Sigmoid colon (tissue), 6 donors: ENCODE measurements at regions not wholly inside any gene's neighbourhood (a gene's known extent, or its start where the extent isn't known, plus 50 kb on each side); places are given as distances from the start of the nearest gene placed in this dataset.

Experiments used
- DNase-seq: peaks from one replicate; pipeline ENCODE4 v3.0.0-alpha.2; 2019
- H3K27ac ChIP-seq, 4 donors: fragments of 200-600 bp; sonication (generic); one replicate each; pipeline ENCODE4 v1.5.1; 2016 to 2019; ENCODE audit warnings: mild to moderate bottlenecking in 1 of 4
- H3K27me3 ChIP-seq, 3 donors: fragments of 200-600 bp; sonication (generic); one replicate each; pipeline ENCODE4 v1.5.1; 2019; ENCODE audit warnings: mild to moderate bottlenecking in 1 of 3
- H3K36me3 ChIP-seq, 4 donors: fragments of 200-600 bp; sonication (generic); one replicate each; pipeline ENCODE4 v1.5.1; 2016 to 2019
- H3K4me1 ChIP-seq, 4 donors: fragments of 200-600 bp; sonication (generic); one replicate each; pipeline ENCODE4 v1.5.1; 2017 to 2019
- H3K4me3 ChIP-seq, 4 donors: fragments of 200-600 bp; sonication (generic); one replicate each; pipeline ENCODE4 v1.5.1; 2017 to 2019; ENCODE audit warnings: mild to moderate bottlenecking in 2 of 4, moderate library complexity in 1 of 4
- H3K9me3 ChIP-seq, 4 donors: fragments of 200-600 bp in 3 of 4; sonication (generic) in 3 of 4; one replicate each; pipeline versions ENCODE4 v1.5.1 to v1.6.1; 2013 to 2019
- CTCF ChIP-seq, 4 experiments: fragments of 450-650 bp in 3 of 4; fragments of 200-600 bp in 1 of 4; IDR thresholded peaks; one replicate each; pipeline ENCODE4 v1.5.1; 2016 to 2019; ENCODE audit warnings: antibody characterized with exemption in 4 of 4, mild to moderate bottlenecking in 3 of 4, moderate library complexity in 2 of 4
- EP300 ChIP-seq, 4 donors: sonication (generic); formaldehyde crosslinking; IDR thresholded peaks; one replicate each; pipeline ENCODE4 v1.6.1; 2017; ENCODE audit warnings: antibody characterized with exemption in 4 of 4
- POLR2A ChIP-seq, 2 donors: fragments of 450-650 bp; IDR thresholded peaks; one replicate each; pipeline ENCODE4 v1.6.1; 2016; ENCODE audit warnings: antibody characterized with exemption in 2 of 2, mild to moderate bottlenecking in 2 of 2, moderate library complexity in 2 of 2
- POLR2AphosphoS5 ChIP-seq, 4 donors: sonication (generic); formaldehyde crosslinking; IDR thresholded peaks; one replicate each; pipeline ENCODE4 v1.6.1; 2017; ENCODE audit warnings: antibody characterized with exemption in 4 of 4
- WGBS, 2 donors: extraction: QIAGEN DNeasy Blood & Tissue Kit; methylation state at CpG; one replicate each; pipeline ENCODE4 v1.1.7; 2013; 5-methylcytosine and 5-hydroxymethylcytosine counted together
- intact Hi-C: fragments of 100-400 bp; cut with DNase I; formaldehyde crosslinking; loops from one replicate; pipeline ENCODE4 v1.15.1; 2023
- donor health status: healthy with polysubstance abuse.
- donor health status: healthy.

GRCh38 chr11:112724496-112724790 lies 236.8 kb upstream of the NCAM1 start:
- intact Hi-C loops = no loop called here

DNA sequence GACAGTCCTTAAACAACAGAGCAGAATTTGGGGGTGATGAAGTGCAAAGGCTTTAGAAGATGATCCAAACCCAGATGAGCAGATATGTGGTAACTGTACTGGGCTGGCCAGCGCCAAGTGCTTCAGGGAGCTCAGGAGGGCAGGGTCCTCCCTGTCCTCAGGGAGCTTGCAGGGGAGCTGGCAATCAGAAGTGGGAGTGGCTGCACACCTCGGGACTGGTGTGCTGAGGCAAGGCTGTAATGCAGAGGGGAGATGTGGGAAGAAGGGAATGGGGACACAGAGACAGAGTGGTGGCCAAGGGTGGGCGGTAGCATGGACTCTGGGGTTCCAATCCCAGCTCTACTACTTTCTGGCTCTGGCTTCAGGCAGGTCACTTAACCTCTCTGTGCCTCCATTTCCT lies 235.6 kb upstream of the NCAM1 start:
- DNase-seq = no peak
- intact Hi-C loops = no loop called here
- no peaks in the 10 kb centered on the region for H3K9me3 ChIP-seq
- no peaks in the 10 kb centered on the region for H3K36me3 ChIP-seq
- H3K27me3 ChIP-seq = no peaks in the 10 kb centered on the region
- H3K4me3 ChIP-seq = no peak overlapping the region
- no peak overlapping the region for H3K27ac ChIP-seq
- TF ChIP-seq EP300 (IDR thresholded peaks at IDR 0.05) (no peak), CTCF (IDR thresholded peaks at IDR 0.05) (no peak), POLR2A (IDR thresholded peaks at IDR 0.05) (no peak), POLR2AphosphoS5 (IDR thresholded peaks at IDR 0.05) (no peak)
- WGBS, 2 donors = 64 to 83% methylated on average over 3 of the region's 3 CpGs
- no peaks in the 10 kb centered on the region for H3K4me1 ChIP-seq

More at GRCh38 chr11:112724496-112724790, 236.8 kb upstream of the NCAM1 start:
- no peaks in the 10 kb centered on the region for H3K4me1 ChIP-seq
- no peaks in the 10 kb centered on the region for H3K36me3 ChIP-seq
- WGBS, 2 donors = 58 to 73% methylated on average over 4 of the region's 4 CpGs
- H3K4me3 ChIP-seq = no peak overlapping the region
- H3K9me3 ChIP-seq = no peaks in the 10 kb centered on the region
- TF ChIP-seq EP300 (IDR thresholded peaks at IDR 0.05) = no peak
- TF ChIP-seq POLR2AphosphoS5 (IDR thresholded peaks at IDR 0.05) = no peak
- no peak for TF ChIP-seq CTCF (IDR thresholded peaks at IDR 0.05)
- TF ChIP-seq POLR2A (IDR thresholded peaks at IDR 0.05) = no peak
- no peak for DNase-seq
- H3K27me3 ChIP-seq = no peaks in the 10 kb centered on the region
- no peak overlapping the region for H3K27ac ChIP-seq

- Histone ChIP-seq H3K4me3 (no peak overlapping the region), H3K36me3 (no peaks in the 10 kb centered on the region), H3K27ac (no peak overlapping the region), H3K27me3 (no peaks in the 10 kb centered on the region), H3K9me3 (no peaks in the 10 kb centered on the region), H3K4me1 (no peaks in the 10 kb centered on the region)
- intact Hi-C loops = no loop called here
- 39 to 53% methylated on average over 3 of the region's 3 CpGs for WGBS, 2 donors
- no peak for DNase-seq
- no peak for TF ChIP-seq EP300 (IDR thresholded peaks at IDR 0.05)
- no peak for TF ChIP-seq POLR2AphosphoS5 (IDR thresholded peaks at IDR 0.05)
- TF ChIP-seq CTCF (IDR thresholded peaks at IDR 0.05) = no peak
- no peak for TF ChIP-seq POLR2A (IDR thresholded peaks at IDR 0.05)
Observed at GRCh38 chr11:112727341-112727841, 233.8 kb upstream of the NCAM1 start.

GRCh38 chr11:112728288-112728687 lies 232.9 kb upstream of the NCAM1 start:
- no peak for DNase-seq
- H3K9me3 ChIP-seq = no peaks in the 10 kb centered on the region
- TF ChIP-seq CTCF (IDR thresholded peaks at IDR 0.05) (no peak), EP300 (IDR thresholded peaks at IDR 0.05) (no peak), POLR2AphosphoS5 (IDR thresholded peaks at IDR 0.05) (no peak), POLR2A (IDR thresholded peaks at IDR 0.05) (no peak)
- WGBS, 2 donors = 83 to 86% methylated on average over 2 of the region's 2 CpGs
- no peaks in the 10 kb centered on the region for H3K36me3 ChIP-seq
- H3K4me3 ChIP-seq = no peak overlapping the region
- H3K27me3 ChIP-seq = no peaks in the 10 kb centered on the region
- H3K4me1 ChIP-seq = no peaks in the 10 kb centered on the region
- no peak overlapping the region for H3K27ac ChIP-seq
- intact Hi-C loops = no loop called here

DNA sequence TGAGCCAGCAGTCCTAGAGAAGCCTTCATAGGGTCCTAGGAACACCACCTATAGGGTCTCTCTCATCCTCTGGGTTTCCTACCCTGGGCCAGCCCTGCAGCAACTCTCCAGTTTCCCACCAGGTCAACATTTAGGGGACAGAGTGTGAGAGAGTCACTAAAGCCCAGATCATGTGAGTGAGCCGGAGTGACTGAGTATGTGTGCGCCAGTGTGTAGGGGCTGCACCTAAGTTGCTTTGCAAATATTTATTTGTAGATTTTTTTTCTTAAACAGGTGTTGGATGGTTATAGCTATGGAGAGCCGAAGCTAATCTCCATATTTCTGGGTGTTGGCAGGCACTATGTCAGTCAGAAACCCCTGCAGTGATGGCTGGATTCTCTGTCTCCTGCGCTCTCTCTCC lies 232.5 kb upstream of the NCAM1 start:
- H3K4me3 ChIP-seq = no peak overlapping the region
- 69 to 81% methylated on average over 4 of the region's 4 CpGs for WGBS, 2 donors
- no peaks in the 10 kb centered on the region for H3K4me1 ChIP-seq
- H3K27ac ChIP-seq = no peak overlapping the region
- H3K9me3 ChIP-seq = no peaks in the 10 kb centered on the region
- no peak for DNase-seq
- intact Hi-C loops = no loop called here
- H3K27me3 ChIP-seq = no peaks in the 10 kb centered on the region
- TF ChIP-seq CTCF (IDR thresholded peaks at IDR 0.05) = no peak
- no peak for TF ChIP-seq POLR2AphosphoS5 (IDR thresholded peaks at IDR 0.05)
- no peak for TF ChIP-seq EP300 (IDR thresholded peaks at IDR 0.05)
- TF ChIP-seq POLR2A (IDR thresholded peaks at IDR 0.05) = no peak
- no peaks in the 10 kb centered on the region for H3K36me3 ChIP-seq
